BJ (cell line): ENCODE measurements at regions not wholly inside any gene's neighbourhood (a gene's known extent, or its start where the extent isn't known, plus 50 kb on each side); places are given as distances from the start of the nearest gene placed in this dataset.

Experiments
- CTCF ChIA-PET: fragments of 350-600 bp; formaldehyde crosslinking; extraction: SDS; loops from one replicate; lab custom pipeline; 2021; ENCODE audit warnings: antibody characterized with exemption, inconsistent platforms; lab: Yijun Ruan, JAX
- POLR2A ChIA-PET: fragments of 300-600 bp; sonication (Branson Sonifier 250); formaldehyde crosslinking; extraction: SDS; loops from one replicate; lab custom pipeline; 2021; ENCODE audit warnings: antibody characterized with exemption; lab: Charles Lee
- DNase-seq: peaks from one replicate; pipeline ENCODE4 v3.0.0-alpha.2; 2011; ENCODE audit warnings: low read depth
- H3K27me3 ChIP-seq: 2 replicates; pipeline ENCODE4 v1.6.0; 2011; ENCODE audit warnings: low read length; ENCODE audit not compliant: control insufficient read depth, insufficient read depth
- H3K36me3 ChIP-seq: 2 replicates; pipeline ENCODE4 v1.5.1; 2011; ENCODE audit warnings: low read length; ENCODE audit not compliant: control insufficient read depth, insufficient read depth
- H3K4me3 ChIP-seq: 2 replicates; pipeline ENCODE4 v1.5.1; 2011; ENCODE audit warnings: low read depth, mild to moderate bottlenecking, control low read depth, low read length
- TF ChIP-seq, protein P1 (sequence below): IDR thresholded peaks from 2 replicates; pipeline ENCODE4 v1.5.1; 2011; ENCODE audit warnings: low read depth, mild to moderate bottlenecking, control low read depth, inconsistent platforms, low read length, moderate library complexity; ENCODE audit not compliant: insufficient read depth

DNA sequence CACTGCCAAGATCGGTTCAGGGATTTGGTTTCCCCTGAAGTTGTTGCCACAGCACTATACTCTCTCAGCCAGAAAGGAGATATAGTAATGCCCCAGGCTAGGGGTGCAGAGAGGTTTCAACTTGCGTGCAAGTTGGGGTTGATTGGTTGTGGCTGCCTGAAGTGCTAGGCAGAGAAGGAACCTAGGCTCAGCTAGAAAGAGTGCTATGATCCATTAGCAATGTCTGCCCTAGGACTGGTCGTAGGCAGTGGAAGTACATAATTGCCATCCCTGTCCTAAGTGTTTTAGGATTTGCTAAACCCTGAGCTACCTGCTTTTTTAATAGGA is 136.6 kb upstream of the SMIM23 start:
- Histone ChIP-seq H3K27me3 (peaks cover 7% of the 10 kb centered on the region; the same call in 1 of the 2 replicates), H3K36me3 (no peaks in the 10 kb centered on the region), H3K4me3 (no peak overlapping the region)
- TF ChIP-seq, protein P1, sequence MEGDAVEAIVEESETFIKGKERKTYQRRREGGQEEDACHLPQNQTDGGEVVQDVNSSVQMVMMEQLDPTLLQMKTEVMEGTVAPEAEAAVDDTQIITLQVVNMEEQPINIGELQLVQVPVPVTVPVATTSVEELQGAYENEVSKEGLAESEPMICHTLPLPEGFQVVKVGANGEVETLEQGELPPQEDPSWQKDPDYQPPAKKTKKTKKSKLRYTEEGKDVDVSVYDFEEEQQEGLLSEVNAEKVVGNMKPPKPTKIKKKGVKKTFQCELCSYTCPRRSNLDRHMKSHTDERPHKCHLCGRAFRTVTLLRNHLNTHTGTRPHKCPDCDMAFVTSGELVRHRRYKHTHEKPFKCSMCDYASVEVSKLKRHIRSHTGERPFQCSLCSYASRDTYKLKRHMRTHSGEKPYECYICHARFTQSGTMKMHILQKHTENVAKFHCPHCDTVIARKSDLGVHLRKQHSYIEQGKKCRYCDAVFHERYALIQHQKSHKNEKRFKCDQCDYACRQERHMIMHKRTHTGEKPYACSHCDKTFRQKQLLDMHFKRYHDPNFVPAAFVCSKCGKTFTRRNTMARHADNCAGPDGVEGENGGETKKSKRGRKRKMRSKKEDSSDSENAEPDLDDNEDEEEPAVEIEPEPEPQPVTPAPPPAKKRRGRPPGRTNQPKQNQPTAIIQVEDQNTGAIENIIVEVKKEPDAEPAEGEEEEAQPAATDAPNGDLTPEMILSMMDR = no peak
- CTCF ChIA-PET = no interaction called here
- DNase-seq = no peak
- POLR2A ChIA-PET = no interaction called here

DNA sequence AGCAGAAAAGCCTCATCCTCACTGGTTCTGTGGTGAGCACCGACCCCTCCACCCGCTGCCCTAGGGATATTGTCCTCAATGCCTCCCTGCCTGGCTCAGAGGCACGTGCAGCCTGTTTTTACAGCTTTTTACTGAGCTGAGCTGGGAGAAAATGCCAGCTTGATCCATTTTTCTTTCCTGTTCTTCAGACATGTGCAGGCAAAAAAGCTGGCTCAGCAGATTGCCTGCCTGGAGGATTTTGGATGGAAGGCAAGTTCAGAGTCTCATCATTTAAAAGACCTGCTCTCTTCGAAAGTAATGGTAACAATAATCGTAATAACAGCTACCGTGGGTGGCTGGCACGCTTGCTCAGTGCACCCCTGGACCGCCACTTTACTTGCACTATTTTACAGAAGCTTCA is 135.0 kb upstream of the SMIM23 start:
- POLR2A ChIA-PET = no interaction called here
- CTCF ChIA-PET = interaction anchor here (0.6 kb wide), 1 partner anchor 72 kb away, joined by 3 read pairs; no protein-coding TSS in a partner anchor

DNA sequence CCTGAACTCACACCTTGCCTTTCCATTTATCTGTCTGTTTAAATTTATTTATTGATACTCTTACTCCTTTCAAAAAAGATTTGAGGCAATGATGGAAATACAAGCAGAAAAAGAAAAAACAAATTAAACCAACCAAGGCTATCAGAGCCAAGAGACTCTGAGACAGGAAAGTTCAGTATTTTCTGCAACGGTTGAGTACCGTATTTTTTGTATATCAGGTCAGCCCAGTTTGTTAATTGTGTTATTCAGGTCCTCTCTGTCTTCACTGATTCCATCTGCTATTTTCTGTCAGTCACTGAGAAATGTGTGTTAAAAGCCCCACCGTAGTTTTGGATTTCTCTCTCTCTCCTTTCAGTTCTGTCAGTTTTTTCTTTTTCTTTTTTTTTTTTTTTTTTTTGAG is 134.5 kb upstream of the SMIM23 start:
- H3K27me3 ChIP-seq = peaks cover 4% of the 10 kb centered on the region; the same call in 1 of the 2 replicates
- ChIA-PET CTCF (no interaction called here), POLR2A (no interaction called here)
- H3K36me3 ChIP-seq = no peaks in the 10 kb centered on the region
- TF ChIP-seq, protein P1 = no peak
- DNase-seq = no peak
- no peak overlapping the region for H3K4me3 ChIP-seq

More for the DNA sequence above, 135.0 kb upstream of the SMIM23 start:
- DNase-seq = no peak
- Histone ChIP-seq H3K27me3 (peaks cover 4% of the 10 kb centered on the region; the same call in 1 of the 2 replicates), H3K36me3 (no peaks in the 10 kb centered on the region), H3K4me3 (no peak overlapping the region)
- TF ChIP-seq, protein P1 = no peak

DNA sequence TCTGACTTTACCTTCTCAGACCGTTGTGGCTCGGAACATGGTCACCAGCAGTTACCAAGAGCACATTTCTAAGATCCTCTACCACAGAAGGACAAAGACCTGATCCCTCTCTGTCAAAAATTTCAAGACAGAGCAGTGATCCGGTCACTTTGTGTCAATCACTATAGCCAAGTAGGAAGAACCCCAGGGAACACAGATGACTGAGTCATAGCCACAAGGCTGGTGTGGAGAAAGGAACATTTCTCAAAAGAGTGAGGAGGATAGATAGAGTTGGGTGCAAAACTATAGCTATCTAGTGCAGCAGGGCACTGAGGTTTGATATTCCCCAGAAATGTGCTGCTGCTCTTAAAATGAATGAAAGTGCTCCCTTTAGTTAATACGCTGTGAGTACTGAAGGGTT is 130.7 kb upstream of the SMIM23 start:
- no peaks in the 10 kb centered on the region for H3K36me3 ChIP-seq
- TF ChIP-seq, protein P1 = no peak
- H3K4me3 ChIP-seq = no peak overlapping the region
- DNase-seq = no peak
- CTCF ChIA-PET = interaction anchor here (1.9 kb wide), 1 partner anchor 22 kb away, joined by 5 read pairs; no protein-coding TSS in a partner anchor
- POLR2A ChIA-PET = no interaction called here
- H3K27me3 ChIP-seq = peaks cover 3% of the 10 kb centered on the region

DNA sequence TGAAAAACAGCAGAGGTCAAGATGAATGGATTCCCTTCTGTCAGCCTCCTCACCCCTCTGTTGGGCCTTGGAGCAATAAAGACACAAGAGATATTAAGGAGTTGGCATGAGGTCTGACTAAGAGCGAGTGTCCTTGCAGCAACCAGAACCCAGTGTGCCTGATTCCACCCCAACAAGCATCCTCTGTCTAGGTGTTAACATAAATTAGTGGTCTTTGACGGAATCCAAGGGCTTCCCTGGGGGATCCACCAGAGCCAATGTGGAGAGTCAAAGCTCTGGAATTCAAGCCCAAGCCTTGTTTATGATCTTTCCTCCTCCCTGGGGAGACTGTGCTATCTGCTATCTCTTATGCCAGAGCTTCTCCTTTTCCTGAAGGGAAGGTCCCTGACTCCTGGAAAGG is 128.1 kb upstream of the SMIM23 start:
- ChIA-PET POLR2A (no interaction called here), CTCF (interaction anchor here (1.3 kb wide), 1 partner anchor 13 kb away, joined by 4 read pairs; no protein-coding TSS in a partner anchor)
- DNase-seq = no peak
- Histone ChIP-seq H3K27me3 (peaks cover 1% of the 10 kb centered on the region; the same call in 1 of the 2 replicates), H3K36me3 (no peaks in the 10 kb centered on the region), H3K4me3 (no peak overlapping the region)
- TF ChIP-seq, protein P1 = no peak
